H1 (cell line): ENCODE measurements at regions not wholly inside any gene's neighbourhood (a gene's known extent, or its start where the extent isn't known, plus 50 kb on each side); places are given as distances from the start of the nearest gene placed in this dataset.

Experiments
- ASH2L ChIP-seq: fragments of 200-600, 300-600 bp; sonication (generic); IDR thresholded peaks from one replicate; pipeline ENCODE4 v1.7.1; 2017; ENCODE audit warnings: low read length
- ATF2 ChIP-seq: IDR thresholded peaks from 2 replicates; pipeline ENCODE4 v1.6.1; 2012; ENCODE audit warnings: low read length, inconsistent platforms
- BACH1 ChIP-seq: IDR thresholded peaks from 2 replicates; pipeline ENCODE4 v1.6.1; 2012; ENCODE audit warnings: low read length, improper control_type of control experiment
- CHD7 ChIP-seq: fragments of 300-600 bp; sonication (generic); IDR thresholded peaks from 2 replicates; pipeline ENCODE4 v1.7.1; 2012; ENCODE audit warnings: low read length, moderate library complexity, mild to moderate bottlenecking, inconsistent platforms; ENCODE audit not compliant: insufficient replicate concordance
- CTCF ChIP-seq, 3 experiments: IDR thresholded peaks; 1 replicate in 2 of 3; 2 replicates in 1 of 3; pipeline versions ENCODE4 v1.5.1 to v1.6.1; 2011; ENCODE audit warnings: low read length in 3 of 3, mild to moderate bottlenecking in 3 of 3, inconsistent platforms in 2 of 3, low read depth in 1 of 3, moderate library complexity in 1 of 3; ENCODE audit not compliant: insufficient read depth in 1 of 3; ENCODE audit errors: control extremely low read depth in 1 of 3
- POU5F1 ChIP-seq: IDR thresholded peaks from 2 replicates; pipeline ENCODE4 v1.6.1; 2011; ENCODE audit warnings: low read depth, mild to moderate bottlenecking, low read length, moderate library complexity

- TF ChIP-seq ASH2L (no peak), ATF2 (no peak), POU5F1 (no peak), BACH1 (no peak), CHD7 (no peak), CTCF (IDR thresholded peaks at IDR 0.05; ENCODE audit: control extremely low read depth in 1 of 3, insufficient read depth in 1 of 3, low read depth in 1 of 3, low read length in 3 of 3) (no peak)
Observed at GRCh38 chr6:139747154-139747553, 372.7 kb upstream of the CITED2 start.
